ENCODE measurements at regions not wholly inside any gene's neighbourhood (a gene's known extent, or its start where the extent isn't known, plus 50 kb on each side); places are given as distances from the start of the nearest gene placed in this dataset.

DNA sequence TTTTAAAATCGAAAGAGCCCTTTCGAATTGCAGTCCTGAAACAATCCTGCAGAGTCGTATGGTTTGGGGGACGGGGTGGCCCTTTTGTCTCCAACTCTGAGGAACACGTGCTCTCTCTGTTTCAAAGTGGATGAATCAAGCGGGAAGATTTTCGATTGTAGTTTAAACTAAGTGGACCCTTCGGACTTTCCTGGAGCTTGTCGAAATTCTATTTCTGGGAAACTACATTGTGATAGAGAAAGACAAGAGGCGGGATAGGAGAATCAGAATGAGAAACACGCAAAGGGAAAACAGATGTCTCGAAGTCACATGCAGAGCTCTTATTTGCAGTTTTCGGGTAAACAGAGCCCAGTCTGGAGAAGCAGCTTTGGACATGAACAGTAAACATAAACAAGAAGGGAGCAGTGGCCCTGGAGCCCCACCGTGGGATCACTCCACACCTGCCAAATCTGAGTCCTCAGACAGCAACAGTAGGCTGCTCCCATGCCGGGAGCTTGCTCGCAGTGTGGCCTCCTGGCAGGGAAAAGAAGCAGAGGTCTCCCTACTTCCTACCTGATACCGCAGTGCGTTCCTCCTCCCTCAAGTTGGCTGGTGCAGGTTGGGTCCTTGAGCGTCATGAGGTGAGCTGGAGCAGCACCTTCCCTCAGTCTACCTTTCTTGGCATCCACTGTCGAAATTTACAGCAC lies 202.4 kb downstream of the SLC4A3 start (continued):
- TF ChIP-seq ZNF512B (CRISPR knock-in tag; IDR thresholded peaks at IDR 0.05; ENCODE audit: borderline replicate concordance): no peak
- TF ChIP-seq HNRNPLL (IDR thresholded peaks at IDR 0.05; ENCODE audit: low read depth, low read length, poor library complexity, severe bottlenecking): no peak
- no peak for TF ChIP-seq ADNP (CRISPR knock-in tag; IDR thresholded peaks at IDR 0.05)
- TF ChIP-seq CREB1 (IDR thresholded peaks at IDR 0.05): no peak
- TF ChIP-seq CREB1 (CRISPR knock-in tag; IDR thresholded peaks at IDR 0.05): no peak
- no peak for TF ChIP-seq FIP1L1 (IDR thresholded peaks at IDR 0.05; ENCODE audit: borderline replicate concordance, insufficient read depth, low read depth, low read length)
- TF ChIP-seq POLR2AphosphoS5 (IDR thresholded peaks at IDR 0.05; ENCODE audit: low read depth, low read length): no peak
- no peak for TF ChIP-seq TCF12 (IDR thresholded peaks at IDR 0.05)
- no peak for TF ChIP-seq TCF12 (CRISPR knock-in tag; IDR thresholded peaks at IDR 0.05)
- TF ChIP-seq ZNF691 (CRISPR knock-in tag; IDR thresholded peaks at IDR 0.05; ENCODE audit: borderline replicate concordance, low read depth): no peak
- TF ChIP-seq, protein P1, sequence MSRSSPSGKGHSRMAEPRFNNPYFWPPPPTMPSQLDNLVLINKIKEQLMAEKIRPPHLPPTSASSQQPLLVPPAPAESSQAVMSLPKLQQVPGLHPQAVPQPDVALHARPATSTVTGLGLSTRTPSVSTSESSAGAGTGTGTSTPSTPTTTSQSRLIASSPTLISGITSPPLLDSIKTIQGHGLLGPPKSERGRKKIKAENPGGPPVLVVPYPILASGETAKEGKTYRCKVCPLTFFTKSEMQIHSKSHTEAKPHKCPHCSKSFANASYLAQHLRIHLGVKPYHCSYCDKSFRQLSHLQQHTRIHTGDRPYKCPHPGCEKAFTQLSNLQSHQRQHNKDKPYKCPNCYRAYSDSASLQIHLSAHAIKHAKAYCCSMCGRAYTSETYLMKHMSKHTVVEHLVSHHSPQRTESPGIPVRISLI (CRISPR knock-in tag; IDR thresholded peaks at IDR 0.05; ENCODE audit: borderline replicate concordance): no peak
